GM21528 (cell line): ENCODE measurements at regions not wholly inside any gene's neighbourhood (a gene's known extent, or its start where the extent isn't known, plus 50 kb on each side); places are given as distances from the start of the nearest gene placed in this dataset.

Experiments used
- ATAC-seq: cut with Tn5 transposase; IDR thresholded peaks from one replicate; pipeline ENCODE4 v1.9.1; 2021; ENCODE audit warnings: mild to moderate bottlenecking, moderate library complexity; ENCODE audit not compliant: unreplicated experiment, low FRiP score

DNA sequence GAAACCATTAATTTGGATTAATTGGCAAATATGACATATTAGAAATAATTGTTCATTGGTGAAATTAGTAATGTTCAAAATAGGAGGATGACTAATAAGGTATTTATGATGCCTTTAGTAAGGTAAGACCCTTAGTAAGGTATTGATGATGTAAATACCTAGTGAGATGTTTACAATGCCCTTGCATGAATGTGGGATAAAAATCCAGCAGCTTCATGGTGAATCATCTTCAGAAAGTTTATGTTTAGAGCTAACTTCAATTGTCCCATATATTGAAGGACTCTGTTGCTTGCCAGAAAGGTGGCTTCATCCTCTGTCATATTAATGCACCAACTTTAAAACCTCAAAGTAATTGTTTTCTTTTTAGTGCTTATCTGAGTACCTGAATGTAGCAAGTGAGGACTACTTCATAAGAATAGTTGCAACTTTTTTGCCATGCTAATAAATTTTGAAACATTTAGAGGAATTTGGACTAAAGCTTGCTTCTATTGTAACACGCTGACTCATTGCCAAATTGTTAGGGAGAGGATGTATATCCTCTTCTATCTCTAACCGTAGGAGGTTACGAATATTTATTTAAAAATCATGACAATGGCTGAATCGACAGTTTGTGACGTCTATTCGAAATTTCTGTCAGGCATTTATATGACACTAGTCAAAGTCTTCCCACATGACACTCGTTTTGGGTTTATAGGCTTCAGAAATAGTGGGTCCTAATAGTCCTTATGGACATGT lies 174.1 kb upstream of the HS3ST1 start:
- no peak for ATAC-seq

DNA sequence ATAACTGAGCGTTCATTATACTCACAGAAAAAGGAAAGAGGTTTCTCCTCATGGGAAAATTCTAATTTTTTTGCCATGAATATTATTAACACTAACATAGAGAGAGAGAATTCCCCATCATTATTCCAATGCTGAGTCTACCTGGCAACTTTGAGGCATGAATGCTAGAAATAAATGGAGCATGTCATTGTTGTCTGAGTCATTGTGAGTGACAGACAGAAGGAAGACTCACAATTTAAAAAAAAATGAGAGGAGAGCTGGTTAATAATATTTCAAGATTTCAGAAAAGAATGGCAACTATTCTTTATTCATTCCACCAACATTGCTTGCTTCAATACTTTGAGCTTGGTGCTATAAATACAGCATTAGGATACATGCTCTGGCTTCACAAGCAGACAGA lies 170.4 kb upstream of the HS3ST1 start:
- ATAC-seq: no peak

DNA sequence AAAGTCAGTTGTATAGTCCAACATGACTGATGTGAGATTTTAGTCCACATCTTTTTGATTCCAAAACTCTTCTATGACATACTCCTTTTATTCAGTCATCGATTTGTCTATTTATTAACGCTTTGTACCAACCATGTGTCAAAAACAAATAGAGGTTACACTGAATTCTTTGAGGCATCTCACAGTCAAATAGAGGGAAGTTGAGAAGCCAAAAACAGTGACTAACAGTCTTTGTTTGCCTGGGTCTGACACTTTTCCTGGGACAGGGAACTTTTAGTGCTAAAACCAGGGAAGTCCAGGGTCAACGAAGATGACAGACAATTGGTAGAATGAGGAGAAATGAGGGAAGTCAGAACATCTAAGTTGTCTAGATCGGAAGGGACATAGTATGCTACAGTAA lies 169.9 kb upstream of the HS3ST1 start:
- ATAC-seq: no peak

GRCh38 chr4:11597506-11597905 lies 168.8 kb upstream of the HS3ST1 start:
- no peak for ATAC-seq

DNA sequence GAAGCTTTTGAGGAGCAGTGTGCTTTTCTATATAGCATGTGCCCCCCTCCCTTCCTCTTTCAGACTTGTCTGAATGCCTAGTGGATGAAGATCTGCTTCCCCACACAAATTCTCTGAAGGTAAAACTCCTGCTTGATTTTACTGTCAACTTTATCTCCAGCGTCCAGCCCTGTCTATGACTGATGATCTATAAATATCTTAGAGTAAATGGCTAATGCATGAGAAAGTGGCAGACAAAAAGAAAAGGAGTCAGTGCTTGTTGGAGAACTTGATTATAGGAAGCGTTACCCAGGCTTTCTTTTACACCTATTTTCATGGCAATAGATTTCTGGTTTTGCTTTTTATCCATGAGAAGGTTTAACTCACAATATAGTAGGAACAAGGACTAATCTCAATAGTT lies 168.3 kb upstream of the HS3ST1 start:
- ATAC-seq: no peak

GRCh38 chr4:11593576-11594116 lies 165.0 kb upstream of the HS3ST1 start:
- no peak for ATAC-seq

DNA sequence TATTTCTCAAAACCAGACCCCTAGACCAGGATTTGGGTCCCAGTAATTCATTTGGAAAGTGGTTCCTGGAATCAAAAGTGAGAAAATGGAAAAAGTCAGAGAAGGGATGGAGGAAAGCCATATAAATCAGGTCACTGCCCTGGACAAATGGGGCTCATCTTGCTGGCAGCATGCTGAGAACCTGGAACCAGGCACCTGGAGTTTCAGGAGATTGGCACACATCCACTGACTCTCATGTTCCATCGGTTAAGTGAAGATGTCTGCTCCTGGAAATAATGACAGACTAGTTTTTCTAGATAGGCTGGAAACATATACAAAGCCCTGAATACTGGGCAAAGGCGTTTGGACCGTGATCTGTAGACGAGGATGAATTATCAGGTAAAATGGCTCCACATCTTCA lies 163.6 kb upstream of the HS3ST1 start:
- no peak for ATAC-seq

DNA sequence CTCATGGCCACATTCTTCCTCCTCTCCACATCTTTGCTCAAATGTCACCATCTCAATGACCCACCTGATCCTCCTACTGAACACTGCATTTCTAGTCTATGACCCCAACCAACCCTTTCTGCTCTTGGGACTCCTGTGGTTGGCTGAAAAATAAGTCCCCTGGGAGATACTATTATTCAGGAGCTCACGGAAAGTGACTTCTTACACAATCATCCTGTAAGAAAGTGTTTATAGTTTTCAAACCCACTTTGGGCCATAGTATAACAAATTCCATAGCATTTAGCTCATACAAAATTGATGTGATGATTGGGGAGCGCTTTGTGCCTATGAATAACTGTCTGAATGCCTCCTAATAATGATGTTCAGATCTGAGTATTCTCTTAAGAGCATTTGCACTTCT lies 161.4 kb upstream of the HS3ST1 start:
- ATAC-seq: no peak

DNA sequence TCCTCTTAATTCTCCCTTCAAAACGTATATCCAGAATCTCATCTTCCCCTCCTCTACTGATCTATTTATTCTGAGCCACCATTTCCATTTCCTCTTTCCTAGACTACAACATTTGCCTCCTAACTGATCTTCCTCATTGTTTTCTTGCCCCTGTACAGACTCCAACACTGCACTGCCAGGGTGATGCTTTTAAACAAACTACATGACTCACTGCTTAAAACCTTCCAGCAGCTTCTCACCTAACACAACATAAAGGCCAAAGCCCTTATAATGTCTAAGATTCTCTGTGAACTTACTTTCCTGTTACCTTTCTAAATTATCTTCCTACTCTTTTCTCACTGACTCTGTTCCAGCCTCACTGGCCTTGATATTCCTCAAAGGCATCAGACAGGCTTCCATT lies 161.0 kb upstream of the HS3ST1 start:
- no peak for ATAC-seq

GRCh38 chr4:11587797-11588196 lies 159.1 kb upstream of the HS3ST1 start:
- no peak for ATAC-seq

- ATAC-seq: no peak
These were observed 156.8 kb upstream of the HS3ST1 start for GRCh38 chr4:11585506-11585905.

GRCh38 chr4:11568511-11568910 lies 139.8 kb upstream of the HS3ST1 start:
- ATAC-seq: no peak

DNA sequence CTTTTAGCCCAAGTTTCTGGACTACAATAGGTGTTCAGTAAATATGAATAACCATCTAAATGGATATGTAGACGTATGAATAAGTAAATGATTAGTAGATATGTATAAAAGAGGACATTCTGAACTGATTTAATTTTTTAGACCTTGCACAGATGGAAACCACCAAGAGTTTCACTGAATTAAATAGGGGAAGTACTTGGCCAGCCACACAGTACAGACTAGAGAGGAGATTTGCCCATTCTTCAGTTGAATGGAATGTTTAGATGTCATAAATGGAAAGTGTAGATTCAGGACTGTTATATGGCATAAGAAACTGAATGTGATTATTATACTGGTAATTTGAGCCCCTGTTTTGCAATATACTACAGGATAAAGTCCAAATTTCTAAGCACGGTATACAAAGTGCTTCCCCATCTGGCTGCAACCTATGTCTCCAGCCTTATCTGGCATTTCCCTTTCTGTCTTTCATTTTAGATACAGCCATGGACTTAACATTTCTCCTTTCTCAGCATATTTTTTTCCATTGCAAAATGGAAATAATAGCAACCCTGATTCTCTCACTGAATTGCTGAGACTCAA lies 137.8 kb upstream of the HS3ST1 start:
- ATAC-seq: peak; percentile 88

GRCh38 chr4:11565899-11566298 lies 137.2 kb upstream of the HS3ST1 start:
- peak; percentile 70 for ATAC-seq

GRCh38 chr4:11565213-11565612 lies 136.5 kb upstream of the HS3ST1 start:
- no peak for ATAC-seq

DNA sequence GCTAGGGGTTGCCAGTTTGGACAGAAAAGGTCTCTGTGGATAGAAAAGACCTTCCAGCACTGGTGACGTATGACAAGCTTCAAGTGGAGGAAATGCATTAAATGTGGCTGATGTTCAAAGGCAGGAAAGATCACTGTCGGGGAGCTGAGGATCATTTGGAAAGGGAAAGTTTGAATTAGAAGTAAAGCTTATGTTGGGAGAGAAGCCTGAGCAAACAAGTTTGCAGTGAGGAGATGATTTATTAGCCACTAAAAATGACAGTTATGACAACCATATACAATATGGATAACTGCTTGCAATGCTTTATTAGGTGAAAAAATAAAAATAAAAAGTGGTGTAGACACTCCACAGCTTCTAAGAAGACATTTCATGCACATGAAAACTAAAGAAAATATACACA lies 135.3 kb upstream of the HS3ST1 start:
- no peak for ATAC-seq

DNA sequence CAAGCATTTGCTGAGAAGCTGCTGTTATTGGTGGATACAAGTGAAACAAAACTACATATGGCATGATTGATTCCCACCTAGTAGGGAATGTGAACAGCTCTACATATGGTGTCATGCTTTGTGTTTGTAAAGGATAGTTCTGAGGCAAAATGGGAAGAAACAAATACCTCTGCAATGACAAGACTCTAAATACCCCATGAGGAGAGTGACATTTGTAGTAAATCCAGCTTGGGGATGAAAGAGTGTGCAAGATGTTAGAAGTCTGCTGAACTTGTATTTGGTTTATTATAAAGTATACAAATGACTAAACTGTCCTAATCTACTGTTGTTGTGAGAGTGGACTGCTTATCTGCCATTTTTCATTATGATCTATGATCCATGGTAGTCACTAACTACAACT lies 120.8 kb upstream of the HS3ST1 start:
- no peak for ATAC-seq

DNA sequence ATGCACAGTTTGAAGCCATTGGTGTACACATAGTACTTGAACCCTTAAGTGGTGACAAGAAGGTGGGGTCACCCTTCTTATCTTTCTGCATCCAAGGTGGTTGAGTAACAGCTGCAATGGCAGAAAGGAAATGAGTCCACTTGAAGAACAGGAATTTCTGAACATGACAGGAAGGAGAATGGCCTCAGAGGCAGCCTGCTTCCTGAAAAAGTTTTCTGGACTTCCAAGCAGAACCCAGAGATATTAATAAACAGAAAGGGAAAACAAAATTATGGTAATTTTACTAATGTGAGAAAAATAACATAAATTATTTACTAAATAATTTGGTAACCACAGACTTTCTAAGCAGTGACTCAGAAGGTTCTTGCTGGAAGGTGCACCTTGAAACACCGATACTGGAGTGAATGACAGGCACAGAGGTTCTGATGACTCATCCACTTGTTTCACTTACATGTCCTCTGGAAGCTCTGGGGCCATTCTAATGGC lies 119.9 kb upstream of the HS3ST1 start:
- peak; percentile 88 for ATAC-seq

GRCh38 chr4:11546391-11547175 lies 117.9 kb upstream of the HS3ST1 start:
- ATAC-seq: no peak

GRCh38 chr4:11545651-11546050 lies 117.0 kb upstream of the HS3ST1 start:
- ATAC-seq: no peak

DNA sequence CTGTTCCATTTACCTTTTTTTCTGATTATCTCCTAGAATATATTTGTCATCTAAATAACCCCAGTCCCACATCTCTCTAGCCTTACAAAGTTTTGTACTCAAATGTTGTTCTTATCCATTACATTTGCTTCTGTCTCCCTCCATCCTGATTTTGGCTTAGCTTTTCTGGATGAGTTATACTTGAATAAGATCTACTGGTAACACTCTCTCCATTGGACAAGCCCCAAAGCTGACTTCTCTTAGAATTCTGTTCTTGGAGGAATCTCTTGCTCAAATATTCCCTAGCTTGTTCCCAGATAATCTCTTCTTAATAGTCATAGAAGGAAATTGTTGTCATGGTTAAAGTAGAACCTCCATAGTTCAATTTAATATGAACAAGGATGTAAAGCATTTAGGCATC lies 115.5 kb upstream of the HS3ST1 start:
- no peak for ATAC-seq
